ENCODE measurements at regions not wholly inside any gene's neighbourhood (a gene's known extent, or its start where the extent isn't known, plus 50 kb on each side); places are given as distances from the start of the nearest gene placed in this dataset.

DNA sequence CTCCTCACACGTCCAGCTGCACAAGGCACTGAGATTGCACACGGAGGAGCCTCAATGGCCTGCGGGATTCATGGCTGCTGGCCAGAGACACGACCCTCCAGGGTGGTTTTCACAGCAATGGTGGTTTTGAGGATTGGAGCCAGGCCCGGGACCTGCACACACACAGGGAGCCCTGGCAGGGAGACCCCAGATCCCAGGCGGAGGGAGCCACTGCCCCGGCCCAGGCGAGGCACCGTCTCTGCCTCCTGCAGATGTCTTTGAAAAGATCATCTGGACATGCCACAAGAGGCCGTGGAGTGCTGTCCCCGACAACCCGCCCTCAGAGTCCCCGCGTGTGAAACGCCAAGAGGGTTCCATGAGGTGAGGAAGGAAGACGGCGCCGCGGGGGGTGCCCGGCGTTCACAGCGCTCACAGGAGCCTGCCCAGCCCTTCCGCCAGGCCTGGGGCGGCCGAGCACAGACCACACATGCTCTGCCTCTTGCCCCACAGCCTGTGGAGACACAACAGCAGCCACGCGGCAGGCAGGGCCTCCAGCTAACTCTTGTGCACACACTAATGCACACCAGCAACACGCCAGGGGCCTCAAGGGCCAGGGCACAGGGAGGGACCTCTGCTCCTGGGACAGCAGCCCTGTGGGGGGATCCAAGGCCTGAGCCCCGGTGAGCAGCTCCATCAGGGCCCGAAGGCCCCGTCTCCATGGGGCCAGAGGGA, 72.8 kb upstream of the CTDP1 start:
- no peak overlapping the region for H3K27ac Mint-ChIP-seq
- DNase-seq (ENCODE audit: extremely low spot score, unreplicated experiment): no peak
- TF ChIP-seq, protein P1, sequence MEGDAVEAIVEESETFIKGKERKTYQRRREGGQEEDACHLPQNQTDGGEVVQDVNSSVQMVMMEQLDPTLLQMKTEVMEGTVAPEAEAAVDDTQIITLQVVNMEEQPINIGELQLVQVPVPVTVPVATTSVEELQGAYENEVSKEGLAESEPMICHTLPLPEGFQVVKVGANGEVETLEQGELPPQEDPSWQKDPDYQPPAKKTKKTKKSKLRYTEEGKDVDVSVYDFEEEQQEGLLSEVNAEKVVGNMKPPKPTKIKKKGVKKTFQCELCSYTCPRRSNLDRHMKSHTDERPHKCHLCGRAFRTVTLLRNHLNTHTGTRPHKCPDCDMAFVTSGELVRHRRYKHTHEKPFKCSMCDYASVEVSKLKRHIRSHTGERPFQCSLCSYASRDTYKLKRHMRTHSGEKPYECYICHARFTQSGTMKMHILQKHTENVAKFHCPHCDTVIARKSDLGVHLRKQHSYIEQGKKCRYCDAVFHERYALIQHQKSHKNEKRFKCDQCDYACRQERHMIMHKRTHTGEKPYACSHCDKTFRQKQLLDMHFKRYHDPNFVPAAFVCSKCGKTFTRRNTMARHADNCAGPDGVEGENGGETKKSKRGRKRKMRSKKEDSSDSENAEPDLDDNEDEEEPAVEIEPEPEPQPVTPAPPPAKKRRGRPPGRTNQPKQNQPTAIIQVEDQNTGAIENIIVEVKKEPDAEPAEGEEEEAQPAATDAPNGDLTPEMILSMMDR (conservative IDR thresholded peaks at IDR 0.05): no peak

DNA sequence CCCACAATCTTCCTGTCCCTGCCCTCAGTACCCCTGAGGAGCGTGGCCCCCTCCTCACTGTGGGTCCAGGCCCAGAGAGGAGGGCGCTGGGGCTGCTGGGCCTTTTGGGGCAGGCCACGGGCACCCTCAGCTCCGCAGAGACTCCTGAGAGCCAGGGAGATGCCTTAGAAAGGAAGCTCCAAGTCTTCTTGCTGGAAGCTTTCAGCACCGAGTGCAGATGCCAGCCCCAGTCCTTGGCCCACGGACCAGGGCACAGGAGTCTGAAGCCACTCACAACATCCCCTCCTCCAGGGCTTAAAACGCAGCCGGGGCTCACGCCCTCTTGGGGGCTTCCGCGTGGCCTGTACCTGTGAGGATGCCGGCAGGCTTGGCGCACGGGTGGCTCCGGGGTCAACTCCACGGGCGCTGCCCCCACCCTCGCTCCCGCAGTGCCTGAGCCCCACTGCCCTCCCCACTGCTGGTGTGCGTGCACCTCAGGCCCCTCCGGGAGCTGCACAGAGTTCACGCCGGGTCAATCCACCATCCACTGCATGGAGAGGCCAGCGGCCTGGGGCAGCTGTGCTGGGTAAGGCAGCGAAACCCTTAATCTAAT, 72.1 kb upstream of the CTDP1 start:
- Mint-ChIP-seq H3K27ac (no peak overlapping the region), H3K4me1 (ENCODE audit: unreplicated experiment) (peaks cover 14% of the 10 kb centered on the region), H3K9me3 (no peaks in the 10 kb centered on the region), H3K4me3 (no peak overlapping the region), H3K36me3 (no peaks in the 10 kb centered on the region), H3K27me3 (no peaks in the 10 kb centered on the region)
- TF ChIP-seq, protein P1 (conservative IDR thresholded peaks at IDR 0.05): no peak
- DNase-seq (ENCODE audit: extremely low spot score, unreplicated experiment): no peak

More for the DNA sequence above, 72.8 kb upstream of the CTDP1 start:
- H3K4me1 Mint-ChIP-seq (ENCODE audit: unreplicated experiment): peaks cover 14% of the 10 kb centered on the region
- H3K4me3 Mint-ChIP-seq: no peak overlapping the region
- H3K27me3 Mint-ChIP-seq: no peaks in the 10 kb centered on the region
- no peaks in the 10 kb centered on the region for H3K36me3 Mint-ChIP-seq
- H3K9me3 Mint-ChIP-seq: no peaks in the 10 kb centered on the region

DNA sequence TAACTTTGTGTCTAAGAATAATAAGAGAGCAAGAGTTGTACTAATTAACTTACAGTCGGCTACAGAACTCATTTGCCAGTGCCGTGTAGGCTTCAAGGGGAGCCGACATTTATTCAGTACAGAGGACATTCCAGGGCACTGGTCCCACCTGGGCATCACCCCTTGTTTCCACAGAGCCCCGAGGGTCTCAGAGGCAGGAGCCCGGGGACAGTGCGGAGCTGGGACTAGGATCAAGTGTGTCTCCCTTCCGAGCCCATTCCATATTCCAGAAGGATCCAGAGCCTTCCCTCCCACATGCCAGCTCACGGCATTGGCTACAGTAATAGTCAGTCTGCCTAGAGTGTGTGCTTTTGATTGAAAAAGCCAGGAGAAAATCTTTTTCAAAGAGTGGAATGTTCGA, 71.5 kb upstream of the CTDP1 start:
- no peak overlapping the region for H3K27ac Mint-ChIP-seq
- DNase-seq (ENCODE audit: extremely low spot score, unreplicated experiment): no peak
- TF ChIP-seq, protein P1 (conservative IDR thresholded peaks at IDR 0.05): no peak
- no peak overlapping the region for H3K4me3 Mint-ChIP-seq
- no peaks in the 10 kb centered on the region for H3K27me3 Mint-ChIP-seq
- peaks cover 14% of the 10 kb centered on the region for H3K4me1 Mint-ChIP-seq (ENCODE audit: unreplicated experiment)
- no peaks in the 10 kb centered on the region for H3K36me3 Mint-ChIP-seq
- no peaks in the 10 kb centered on the region for H3K9me3 Mint-ChIP-seq

- Mint-ChIP-seq H3K4me3 (no peak overlapping the region), H3K27ac (no peak overlapping the region), H3K4me1 (ENCODE audit: unreplicated experiment) (peaks cover 14% of the 10 kb centered on the region), H3K27me3 (no peaks in the 10 kb centered on the region), H3K9me3 (no peaks in the 10 kb centered on the region), H3K36me3 (no peaks in the 10 kb centered on the region)
- TF ChIP-seq, protein P1 (conservative IDR thresholded peaks at IDR 0.05): no peak
- DNase-seq (ENCODE audit: extremely low spot score, unreplicated experiment): no peak
Observed at GRCh38 chr18:79608535-79608934, 71.1 kb upstream of the CTDP1 start.

DNA sequence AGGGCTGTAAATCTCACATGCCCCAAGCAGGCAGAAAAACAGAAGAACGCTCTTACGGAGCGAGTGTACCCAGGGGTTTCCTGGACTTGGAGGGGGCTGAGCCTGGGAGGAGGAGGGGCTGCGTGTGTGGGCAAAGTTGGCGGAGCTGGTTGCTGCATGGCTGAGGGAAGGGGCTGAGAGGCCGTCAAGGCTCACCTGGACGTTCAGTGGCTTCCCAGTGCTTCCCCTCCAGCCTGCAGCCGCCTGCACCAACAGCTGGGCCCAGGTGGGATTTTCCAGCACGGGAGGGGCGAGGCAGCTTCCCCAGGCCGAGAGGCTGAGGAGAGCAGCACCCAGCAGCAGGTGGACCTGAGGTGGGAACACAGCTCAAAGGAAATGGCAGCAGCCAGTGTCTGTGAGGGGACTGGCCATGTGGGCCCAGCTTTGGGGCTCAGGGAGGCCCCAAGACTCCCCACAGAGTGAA, 70.6 kb upstream of the CTDP1 start:
- Mint-ChIP-seq H3K27me3 (no peaks in the 10 kb centered on the region), H3K4me3 (no peak overlapping the region), H3K36me3 (no peaks in the 10 kb centered on the region), H3K4me1 (ENCODE audit: unreplicated experiment) (peaks cover 14% of the 10 kb centered on the region), H3K9me3 (no peaks in the 10 kb centered on the region), H3K27ac (no peak overlapping the region)
- DNase-seq (ENCODE audit: extremely low spot score, unreplicated experiment): no peak
- TF ChIP-seq, protein P1 (conservative IDR thresholded peaks at IDR 0.05): no peak
